ENCODE measurements at regions not wholly inside any gene's neighbourhood (a gene's known extent, or its start where the extent isn't known, plus 50 kb on each side); places are given as distances from the start of the nearest gene placed in this dataset.

DNA sequence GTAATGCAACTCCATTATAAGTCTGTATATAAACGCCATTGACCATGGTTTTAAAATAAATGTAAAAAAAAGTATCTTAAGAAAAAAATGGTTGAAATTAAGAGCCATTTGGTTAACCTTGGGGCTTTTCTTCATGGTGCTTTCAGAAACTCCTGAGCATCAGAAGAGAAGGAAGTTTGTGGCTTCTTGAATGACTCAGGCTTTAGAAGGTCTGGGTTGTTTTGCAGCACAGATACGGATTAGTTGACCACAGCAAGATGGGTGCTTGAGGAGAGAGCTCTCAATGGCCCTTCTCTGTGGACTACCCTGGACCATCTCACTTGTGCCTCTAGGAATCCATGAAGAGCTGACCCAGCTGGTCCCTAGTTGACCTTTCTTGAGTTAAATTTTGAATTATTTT lies 189.5 kb downstream of the TMEM38B start:
- no peak for DNase-seq (ENCODE audit: extremely low spot score)
- ChIA-PET POLR2A (no interaction called here), CTCF (interaction anchor here (0.6 kb wide), 2 partner anchors 186 to 188 kb away, joined by 3 to 4 read pairs; no protein-coding TSS in a partner anchor)
- no peak for TF ChIP-seq FOXM1 (IDR thresholded peaks at IDR 0.05; ENCODE audit: borderline replicate concordance)
- no peak for TF ChIP-seq FOXK2 (IDR thresholded peaks at IDR 0.05)
- no peak for TF ChIP-seq BHLHE40 (IDR thresholded peaks at IDR 0.05; ENCODE audit: borderline replicate concordance)
- TF ChIP-seq ARNT (IDR thresholded peaks at IDR 0.05): no peak
- no peak for TF ChIP-seq HDGF (IDR thresholded peaks at IDR 0.05; ENCODE audit: borderline replicate concordance)
- no peak for TF ChIP-seq ELF4 (IDR thresholded peaks at IDR 0.05)
- no peak for TF ChIP-seq PKNOX1 (IDR thresholded peaks at IDR 0.05)
- TF ChIP-seq ZNF384 (IDR thresholded peaks at IDR 0.05): no peak
- no peak for TF ChIP-seq LEF1 (IDR thresholded peaks at IDR 0.05; ENCODE audit: borderline replicate concordance)
- TF ChIP-seq SUZ12 (IDR thresholded peaks at IDR 0.05): no peak
- TF ChIP-seq FOXA1 (IDR thresholded peaks at IDR 0.05): no peak
- TF ChIP-seq NFRKB (IDR thresholded peaks at IDR 0.05): no peak
- TF ChIP-seq SP1 (IDR thresholded peaks at IDR 0.05): no peak
- no peak for TF ChIP-seq CTBP1 (IDR thresholded peaks at IDR 0.05; ENCODE audit: borderline replicate concordance)
- TF ChIP-seq L3MBTL2 (conservative IDR thresholded peaks at IDR 0.05): no peak

GRCh38 chr9:105884416-105884815 lies 190.1 kb downstream of the TMEM38B start:
- DNase-seq (ENCODE audit: extremely low spot score): no peak
- TF ChIP-seq PKNOX1 (IDR thresholded peaks at IDR 0.05) (no peak), ELF4 (IDR thresholded peaks at IDR 0.05) (no peak), SUZ12 (IDR thresholded peaks at IDR 0.05) (no peak), HDGF (IDR thresholded peaks at IDR 0.05; ENCODE audit: borderline replicate concordance) (no peak), ARNT (IDR thresholded peaks at IDR 0.05) (no peak), BHLHE40 (IDR thresholded peaks at IDR 0.05; ENCODE audit: borderline replicate concordance) (no peak)
- CTCF ChIA-PET: no interaction called here
- POLR2A ChIA-PET: no interaction called here

DNA sequence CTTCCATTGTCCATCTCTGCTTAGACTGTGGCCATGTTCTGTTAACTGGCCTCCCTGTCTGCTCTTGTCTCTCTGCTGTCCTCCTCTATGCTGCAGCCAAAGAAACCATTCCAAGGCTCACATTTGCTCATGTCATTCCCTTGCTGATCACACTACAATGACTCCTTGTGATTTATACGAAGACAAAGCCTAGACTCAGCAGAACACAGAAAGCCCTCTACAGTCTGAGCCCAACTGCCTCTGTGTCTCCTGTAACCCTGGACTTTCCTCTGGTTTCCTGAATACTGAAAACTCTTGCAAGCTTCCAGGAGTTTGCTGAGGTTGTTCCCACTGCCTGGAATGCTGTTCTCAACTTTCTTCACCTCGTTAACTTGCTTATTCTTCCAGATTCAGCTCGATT lies 191.8 kb downstream of the TMEM38B start:
- CTCF ChIA-PET: no interaction called here

DNA sequence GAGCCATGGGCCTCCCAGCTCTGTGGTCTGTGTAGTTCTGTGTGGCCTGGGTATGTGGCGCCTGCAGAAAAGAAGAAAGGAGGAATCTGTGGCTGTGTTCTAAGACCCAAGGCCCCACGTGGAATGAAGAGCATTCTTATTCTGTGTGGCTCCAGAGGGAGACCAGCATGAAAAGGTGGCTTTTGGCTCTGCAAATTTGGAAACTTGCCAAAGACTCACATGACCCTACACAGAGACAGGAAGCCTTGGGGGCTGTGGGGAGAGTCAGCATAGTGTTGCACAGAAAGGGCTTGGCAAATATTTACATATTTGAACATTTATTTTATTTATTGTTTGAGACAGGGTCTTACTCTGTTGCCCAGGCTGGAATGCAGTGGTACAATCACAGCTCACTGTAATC lies 193.3 kb downstream of the TMEM38B start:
- TF ChIP-seq TARDBP (IDR thresholded peaks at IDR 0.05) (no peak), L3MBTL2 (conservative IDR thresholded peaks at IDR 0.05) (no peak), FOXM1 (IDR thresholded peaks at IDR 0.05; ENCODE audit: borderline replicate concordance) (no peak), LEF1 (IDR thresholded peaks at IDR 0.05; ENCODE audit: borderline replicate concordance) (no peak), HDGF (IDR thresholded peaks at IDR 0.05; ENCODE audit: borderline replicate concordance) (no peak), NFRKB (IDR thresholded peaks at IDR 0.05) (no peak), PKNOX1 (IDR thresholded peaks at IDR 0.05) (no peak), ELF4 (IDR thresholded peaks at IDR 0.05) (no peak), CTBP1 (IDR thresholded peaks at IDR 0.05; ENCODE audit: borderline replicate concordance) (no peak), FOXA1 (IDR thresholded peaks at IDR 0.05) (no peak)
- ChIA-PET POLR2A (no interaction called here), CTCF (no interaction called here)
- no peak for DNase-seq (ENCODE audit: extremely low spot score)

More for the DNA sequence above, 191.8 kb downstream of the TMEM38B start:
- no peak for DNase-seq (ENCODE audit: extremely low spot score)
- POLR2A ChIA-PET: no interaction called here
- TF ChIP-seq HDGF (IDR thresholded peaks at IDR 0.05; ENCODE audit: borderline replicate concordance): no peak
- no peak for TF ChIP-seq SUZ12 (IDR thresholded peaks at IDR 0.05)
- TF ChIP-seq FOXA1 (IDR thresholded peaks at IDR 0.05): no peak
- no peak for TF ChIP-seq PKNOX1 (IDR thresholded peaks at IDR 0.05)
- no peak for TF ChIP-seq ARNT (IDR thresholded peaks at IDR 0.05)

- POLR2A ChIA-PET: no interaction called here
- CTCF ChIA-PET: no interaction called here
Observed at GRCh38 chr9:105890046-105890822, 195.9 kb downstream of the TMEM38B start.

More at GRCh38 chr9:105890046-105890822, 195.9 kb downstream of the TMEM38B start:
- DNase-seq (ENCODE audit: extremely low spot score): no peak
- TF ChIP-seq FOXA1 (IDR thresholded peaks at IDR 0.05) (no peak), TARDBP (IDR thresholded peaks at IDR 0.05) (no peak), LEF1 (IDR thresholded peaks at IDR 0.05; ENCODE audit: borderline replicate concordance) (no peak), FOXM1 (IDR thresholded peaks at IDR 0.05; ENCODE audit: borderline replicate concordance) (no peak), SUZ12 (IDR thresholded peaks at IDR 0.05) (no peak), L3MBTL2 (conservative IDR thresholded peaks at IDR 0.05) (no peak), SP1 (IDR thresholded peaks at IDR 0.05) (no peak), PKNOX1 (IDR thresholded peaks at IDR 0.05) (no peak), CTBP1 (IDR thresholded peaks at IDR 0.05; ENCODE audit: borderline replicate concordance) (no peak), ELF4 (IDR thresholded peaks at IDR 0.05) (no peak), HDGF (IDR thresholded peaks at IDR 0.05; ENCODE audit: borderline replicate concordance) (no peak), ZNF384 (IDR thresholded peaks at IDR 0.05) (no peak), BHLHE40 (IDR thresholded peaks at IDR 0.05; ENCODE audit: borderline replicate concordance) (no peak), NFRKB (IDR thresholded peaks at IDR 0.05) (no peak), ARNT (IDR thresholded peaks at IDR 0.05) (no peak), FOXK2 (IDR thresholded peaks at IDR 0.05) (no peak)
